Suprapubic skin (tissue), 4 donors: ENCODE measurements at regions not wholly inside any gene's neighbourhood (a gene's known extent, or its start where the extent isn't known, plus 50 kb on each side); places are given as distances from the start of the nearest gene placed in this dataset.

Source experiments
- CTCF ChIP-seq, 2 donors: fragments of 200-600 bp in 1 of 2; fragments of 450-650 bp in 1 of 2; sonication (generic) in 1 of 2; IDR thresholded peaks; one replicate each; pipeline ENCODE4 v1.5.1; 2016 to 2019; ENCODE audit warnings: antibody characterized with exemption in 2 of 2, mild to moderate bottlenecking in 1 of 2, moderate library complexity in 1 of 2
- EP300 ChIP-seq: sonication (generic); formaldehyde crosslinking; IDR thresholded peaks from one replicate; pipeline ENCODE4 v1.6.1; 2017; ENCODE audit warnings: antibody characterized with exemption
- POLR2AphosphoS5 ChIP-seq, 3 donors: sonication (generic); formaldehyde crosslinking; IDR thresholded peaks; one replicate each; pipeline ENCODE4 v1.6.1; 2017; ENCODE audit warnings: antibody characterized with exemption in 3 of 3

- TF ChIP-seq CTCF (IDR thresholded peaks at IDR 0.05) (no peak), EP300 (no peak), POLR2AphosphoS5 (IDR thresholded peaks at IDR 0.05) (no peak)
These were observed 272.9 kb upstream of the BCHE start for GRCh38 chr3:166110102-166110501.
